GM18907 (cell line): ENCODE measurements at regions not wholly inside any gene's neighbourhood (a gene's known extent, or its start where the extent isn't known, plus 50 kb on each side); places are given as distances from the start of the nearest gene placed in this dataset.

Experiments
- ATAC-seq: cut with Tn5 transposase; IDR thresholded peaks from one replicate; pipeline ENCODE4 v1.9.1; 2021; ENCODE audit warnings: mild to moderate bottlenecking, moderate library complexity; ENCODE audit not compliant: unreplicated experiment

DNA sequence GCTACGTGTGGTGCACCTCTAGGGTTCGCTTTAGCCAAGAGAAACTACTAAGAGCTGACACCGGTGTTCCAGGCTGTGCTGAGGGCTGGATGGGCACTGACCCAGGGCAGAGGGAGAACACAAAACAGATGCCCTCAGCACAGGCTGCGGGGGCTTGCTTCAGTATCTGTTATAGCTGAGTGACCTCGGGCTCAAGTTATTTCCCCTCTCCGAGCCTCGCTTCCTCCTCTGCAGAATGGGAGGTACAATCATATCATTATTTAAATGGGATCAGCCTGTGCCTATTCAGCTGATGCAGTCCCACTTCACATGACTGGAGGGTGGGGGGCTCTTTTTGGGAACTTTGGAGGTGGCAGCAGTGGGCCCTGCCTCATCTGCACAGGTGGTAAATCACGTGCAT is 156.1 kb upstream of the APCDD1 start:
- ATAC-seq: no peak

GRCh38 chr18:10299643-10300042 is 154.8 kb upstream of the APCDD1 start:
- ATAC-seq: no peak

DNA sequence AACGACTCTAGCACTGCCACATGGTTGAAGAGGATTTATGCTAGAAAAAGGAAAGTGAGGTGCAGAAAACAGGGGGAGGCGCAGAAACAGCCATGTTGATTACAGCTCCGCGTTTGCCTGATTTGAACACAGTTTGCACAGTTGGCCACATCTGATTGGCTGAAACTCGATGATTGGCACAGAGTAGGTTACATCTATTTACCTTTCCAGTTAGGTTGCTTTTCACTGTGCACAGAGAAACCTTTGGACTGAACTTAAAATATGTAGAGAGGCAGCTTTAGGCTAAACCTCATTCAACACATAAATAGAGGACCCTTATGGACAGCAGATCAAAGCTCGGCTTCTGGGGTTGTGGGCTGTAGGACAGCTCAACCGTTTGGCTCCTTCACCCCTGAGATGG is 153.7 kb upstream of the APCDD1 start:
- no peak for ATAC-seq

DNA sequence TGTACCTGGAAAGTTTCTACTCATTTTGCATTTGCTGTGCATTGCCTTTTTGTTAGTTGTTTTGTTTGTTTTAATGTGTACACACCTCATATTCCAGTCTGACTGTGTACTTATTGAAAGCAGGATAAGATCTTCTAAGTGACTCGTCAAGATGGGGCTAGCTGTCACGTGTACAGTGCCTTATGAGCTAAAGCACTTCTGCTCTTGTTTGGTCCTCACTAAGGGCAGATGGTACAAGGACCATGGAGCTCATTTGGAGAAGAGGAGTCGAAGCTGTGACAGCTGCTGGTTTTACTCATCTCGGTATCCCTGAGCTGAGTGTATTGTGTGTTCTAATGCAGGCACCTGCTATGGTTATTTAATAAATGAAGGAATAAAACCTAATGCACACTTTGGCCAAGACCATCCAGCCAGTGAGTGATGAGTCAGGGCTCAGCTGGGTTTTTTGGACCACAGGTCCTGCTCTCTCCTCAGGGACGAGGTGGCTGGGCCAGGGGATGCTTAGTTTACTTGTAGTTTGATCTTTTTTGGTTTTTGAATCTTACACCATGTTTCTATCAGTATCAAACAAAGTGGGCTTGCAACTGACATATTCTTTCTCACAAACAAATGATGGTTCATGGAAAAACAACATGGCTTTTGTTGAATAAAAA is 152.5 kb upstream of the APCDD1 start:
- ATAC-seq: no peak

GRCh38 chr18:10303171-10303570 is 151.3 kb upstream of the APCDD1 start:
- ATAC-seq: no peak

DNA sequence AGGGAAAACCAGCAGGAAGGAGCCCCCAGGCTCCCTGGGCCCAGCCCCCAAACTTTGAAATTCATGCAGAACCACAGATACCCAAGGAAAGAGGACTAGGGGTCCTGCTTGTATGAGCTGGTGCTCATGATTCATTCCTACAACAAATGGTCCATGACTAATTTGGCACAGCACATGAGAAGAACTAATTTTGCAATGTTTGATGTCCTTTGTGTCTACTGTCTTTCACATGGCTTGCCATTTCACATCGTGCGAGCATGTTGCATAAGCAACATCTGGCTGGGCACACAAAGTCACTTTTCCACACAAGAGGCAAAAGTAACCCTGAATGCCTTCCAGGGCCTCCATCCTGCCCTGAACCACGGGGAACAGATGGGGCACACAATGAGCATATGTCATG is 149.6 kb upstream of the APCDD1 start:
- ATAC-seq: no peak

GRCh38 chr18:10306779-10307178 is 147.7 kb upstream of the APCDD1 start:
- no peak for ATAC-seq

DNA sequence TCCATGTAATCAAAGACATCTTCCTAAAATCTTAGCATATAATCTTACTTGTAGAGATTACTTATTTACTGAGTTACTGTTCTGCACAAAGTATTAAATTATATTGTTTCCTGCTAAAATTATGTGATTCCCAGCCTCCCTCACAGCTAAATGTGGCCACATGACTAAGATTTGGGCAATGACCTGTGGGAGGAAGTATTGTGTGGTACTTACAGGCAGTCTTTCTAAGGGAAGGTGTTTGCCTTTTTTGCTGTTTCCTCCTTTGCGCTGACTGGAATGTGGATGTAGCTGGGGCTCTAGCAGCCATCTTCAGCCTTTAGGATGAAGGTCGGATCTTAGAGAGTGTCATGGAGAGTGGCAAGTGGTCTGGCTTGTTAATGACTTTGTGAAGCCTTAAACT is 146.3 kb upstream of the APCDD1 start:
- ATAC-seq: no peak

DNA sequence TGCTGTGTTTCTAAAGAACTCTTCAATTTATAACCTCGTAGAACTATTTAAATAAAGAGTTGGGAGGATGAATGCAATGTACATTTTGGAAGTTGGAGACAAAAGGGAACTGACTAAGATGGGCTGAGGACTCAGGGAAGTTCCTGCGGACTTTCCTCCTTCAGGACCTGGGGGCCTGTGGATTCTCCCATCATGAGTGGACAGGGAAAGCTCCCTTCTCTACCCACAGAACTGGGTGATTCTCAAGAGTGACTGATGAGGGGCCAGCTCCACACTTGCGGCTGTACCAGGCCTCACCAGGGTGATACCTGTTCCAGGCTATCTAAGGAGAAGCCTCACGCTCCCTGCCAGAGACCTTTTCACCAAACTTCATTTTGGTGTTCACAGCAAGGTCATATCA is 143.8 kb upstream of the APCDD1 start:
- no peak for ATAC-seq

- no peak for ATAC-seq
Observed at GRCh38 chr18:10312326-10313015, 142.0 kb upstream of the APCDD1 start.

- ATAC-seq: no peak
Observed at GRCh38 chr18:10313016-10313342, 141.5 kb upstream of the APCDD1 start.

GRCh38 chr18:10314066-10314465 is 140.4 kb upstream of the APCDD1 start:
- ATAC-seq: no peak

- no peak for ATAC-seq
Observed at GRCh38 chr18:10315522-10315921, 138.9 kb upstream of the APCDD1 start.

DNA sequence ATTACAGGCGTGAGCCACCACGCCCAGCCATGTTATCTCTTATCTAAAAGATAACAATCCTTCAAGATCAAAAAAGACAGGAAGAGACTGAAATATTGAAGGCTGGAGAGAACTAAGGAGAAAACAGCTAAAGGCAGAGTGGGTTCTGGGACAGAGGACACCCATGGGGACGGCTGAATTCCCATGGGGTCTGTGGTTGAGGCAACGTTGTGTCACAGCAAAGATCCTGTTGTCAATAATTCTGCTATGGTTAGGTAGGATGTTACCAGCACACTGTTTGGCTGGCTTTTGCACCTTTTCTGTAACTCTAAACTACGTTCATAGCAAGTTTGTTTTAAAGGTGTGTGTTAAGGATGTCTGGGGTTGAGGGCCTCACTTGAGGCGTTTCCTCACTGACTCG is 137.7 kb upstream of the APCDD1 start:
- ATAC-seq: no peak

- no peak for ATAC-seq
Observed at GRCh38 chr18:10317864-10318690, 136.4 kb upstream of the APCDD1 start.

DNA sequence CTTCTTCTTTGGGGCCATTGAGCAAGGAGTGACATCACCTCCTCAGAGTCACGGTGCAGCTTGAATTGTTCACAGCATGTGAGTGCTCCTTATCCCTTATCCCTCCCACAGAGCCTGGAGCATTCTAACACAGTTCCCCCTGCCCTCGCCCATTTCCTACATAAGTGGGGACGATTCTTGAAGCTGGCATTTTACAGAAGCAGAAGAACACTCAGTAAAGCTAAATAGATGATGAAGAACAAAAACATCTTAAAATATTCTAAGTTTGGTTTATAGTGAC is 135.8 kb upstream of the APCDD1 start:
- ATAC-seq: no peak

GRCh38 chr18:10319026-10319425 is 135.4 kb upstream of the APCDD1 start:
- no peak for ATAC-seq

GRCh38 chr18:10319914-10320600 is 134.4 kb upstream of the APCDD1 start:
- ATAC-seq: no peak

DNA sequence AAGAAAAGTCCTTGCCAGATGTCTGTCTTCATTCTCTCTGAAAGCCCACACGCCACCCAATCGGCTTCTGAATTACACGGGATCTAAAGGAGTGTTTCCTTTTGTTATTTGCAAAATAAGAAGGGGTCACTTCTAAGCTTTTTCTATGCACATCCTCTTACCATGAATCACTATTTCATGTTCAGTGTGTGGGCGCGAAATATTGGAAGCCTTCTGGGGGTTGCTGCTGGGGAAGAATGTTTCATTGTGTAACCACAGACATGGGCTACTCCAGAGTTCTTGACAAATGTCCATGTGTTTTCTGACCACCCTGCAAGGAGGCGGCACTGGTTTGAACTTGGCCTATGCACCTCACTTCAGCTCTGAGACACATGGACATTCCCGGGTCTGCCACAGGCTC is 133.6 kb upstream of the APCDD1 start:
- ATAC-seq: no peak

GRCh38 chr18:10321576-10321975 is 132.9 kb upstream of the APCDD1 start:
- no peak for ATAC-seq

GRCh38 chr18:10322004-10322403 is 132.4 kb upstream of the APCDD1 start:
- ATAC-seq: no peak

DNA sequence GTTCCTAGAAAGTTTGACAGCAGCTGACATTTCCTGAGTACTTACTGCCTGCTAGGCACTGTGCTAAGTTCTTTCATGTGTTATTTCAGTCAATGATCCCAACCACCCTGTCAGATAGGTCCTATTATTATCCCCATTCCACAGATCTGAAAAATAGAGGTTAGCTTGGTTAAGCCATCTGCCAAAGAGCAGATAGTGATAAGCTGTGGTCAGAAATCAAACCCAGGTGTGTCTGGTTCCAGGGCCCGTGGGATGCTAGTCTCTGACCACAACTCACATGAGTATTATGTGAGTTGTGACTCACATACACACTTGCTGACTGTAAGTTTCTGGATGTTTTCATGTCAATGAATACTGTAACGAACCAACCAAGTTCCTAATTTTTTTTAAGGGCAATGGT is 132.0 kb upstream of the APCDD1 start:
- ATAC-seq: no peak
